ENCODE measurements at regions not wholly inside any gene's neighbourhood (a gene's known extent, or its start where the extent isn't known, plus 50 kb on each side); places are given as distances from the start of the nearest gene placed in this dataset.

DNA sequence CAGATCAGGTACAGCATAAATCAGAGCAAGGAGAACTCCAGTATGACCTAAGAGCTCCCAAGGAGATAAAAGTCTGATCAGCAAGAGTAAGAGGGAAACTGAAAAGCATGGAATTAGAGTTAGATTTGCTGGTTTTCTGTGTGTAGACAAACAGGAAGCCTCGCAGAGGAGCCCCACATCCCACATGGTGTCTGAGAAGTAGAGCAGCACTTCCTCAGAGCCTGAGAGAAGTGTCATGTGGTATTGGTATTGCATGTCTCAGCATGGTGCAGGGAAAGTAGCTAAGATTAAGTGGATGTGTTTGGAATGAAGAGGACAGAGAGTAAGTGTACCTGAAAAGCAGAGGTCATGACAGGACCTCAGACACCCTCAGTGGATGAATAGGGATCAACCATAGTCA is 175.4 kb upstream of the GBE1 start:
- DNase-seq = no peak

DNA sequence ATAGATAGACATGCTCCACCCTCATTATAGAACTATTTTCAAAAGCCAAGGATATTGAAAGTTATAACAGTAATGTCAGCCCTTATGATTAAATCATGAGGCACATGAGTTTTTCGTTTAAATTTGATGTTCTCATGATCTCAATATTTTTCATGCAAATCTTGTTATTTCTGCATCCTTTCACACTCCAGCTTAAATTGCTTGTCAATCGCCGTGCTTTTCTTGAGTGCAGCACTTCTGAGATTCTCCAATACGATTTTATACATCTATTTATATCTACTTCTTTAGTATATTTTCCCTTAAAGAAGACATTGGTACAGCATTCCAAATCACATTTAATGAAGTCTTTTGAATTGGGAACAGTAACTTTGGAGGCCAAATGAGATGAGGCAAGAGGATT is 171.2 kb upstream of the GBE1 start:
- no peak for DNase-seq

DNA sequence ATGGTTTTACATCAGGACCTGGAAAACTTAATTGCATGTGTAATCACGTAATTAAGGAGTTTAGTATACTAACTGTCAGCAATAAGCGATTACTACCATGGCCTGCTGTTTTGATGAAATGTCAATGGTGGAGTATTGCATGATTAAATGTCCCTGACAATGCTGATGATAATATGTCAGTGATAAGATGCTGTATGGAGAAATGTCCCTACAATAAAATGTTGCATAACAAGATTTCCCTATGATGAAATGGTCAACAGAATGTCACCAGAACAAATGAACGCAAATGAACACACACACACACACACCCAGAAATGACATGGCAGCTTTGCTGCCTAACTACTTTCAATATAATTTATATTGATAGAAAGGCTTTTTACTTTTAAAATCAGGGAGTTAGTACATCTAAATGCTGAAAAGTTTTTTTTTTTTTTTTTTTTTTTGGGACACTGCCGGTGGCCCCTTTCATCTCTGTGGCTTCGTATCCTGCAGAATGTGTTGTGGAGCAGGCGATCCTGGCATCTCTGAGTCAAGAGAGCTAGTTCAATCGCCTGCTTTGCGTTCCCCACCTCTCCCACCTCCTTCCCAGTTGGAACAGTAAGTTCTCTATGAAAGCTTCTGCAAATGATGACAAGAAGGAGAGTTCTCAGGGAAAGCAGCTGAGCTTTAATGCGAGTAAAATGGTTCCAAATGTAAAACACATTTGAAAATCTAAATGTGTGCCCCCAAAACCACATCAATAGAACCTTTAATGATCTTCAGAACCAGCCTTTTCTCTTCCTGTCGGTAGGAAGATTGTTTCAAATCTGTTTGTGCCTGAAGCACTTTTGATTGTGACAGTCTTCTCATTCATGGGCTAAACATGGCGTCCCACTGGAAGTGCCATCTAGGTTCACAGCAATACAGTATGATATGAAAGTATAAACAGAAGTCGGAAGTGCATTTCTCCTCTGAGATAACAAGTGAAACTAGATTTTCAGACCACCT is 170.1 kb upstream of the GBE1 start:
- no peak for DNase-seq

DNA sequence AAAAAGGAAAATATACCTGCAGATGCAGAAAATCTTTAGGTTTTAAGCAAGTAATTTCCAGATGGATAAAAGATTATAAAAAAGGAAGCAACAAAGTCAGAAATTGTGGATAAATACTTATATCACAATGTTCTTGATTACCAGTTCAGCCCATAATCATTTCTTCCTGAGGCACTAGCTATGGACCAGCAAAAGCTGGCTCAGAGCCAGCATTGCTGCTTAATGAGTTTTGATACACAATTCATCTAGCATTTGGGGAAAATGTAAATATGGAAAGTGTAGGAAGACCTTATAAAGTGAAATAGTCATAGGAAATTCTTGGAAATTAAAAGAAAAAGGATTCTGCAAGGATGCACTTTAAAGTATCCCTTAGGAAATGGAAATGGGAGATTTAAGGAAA is 168.3 kb upstream of the GBE1 start:
- no peak for DNase-seq

DNA sequence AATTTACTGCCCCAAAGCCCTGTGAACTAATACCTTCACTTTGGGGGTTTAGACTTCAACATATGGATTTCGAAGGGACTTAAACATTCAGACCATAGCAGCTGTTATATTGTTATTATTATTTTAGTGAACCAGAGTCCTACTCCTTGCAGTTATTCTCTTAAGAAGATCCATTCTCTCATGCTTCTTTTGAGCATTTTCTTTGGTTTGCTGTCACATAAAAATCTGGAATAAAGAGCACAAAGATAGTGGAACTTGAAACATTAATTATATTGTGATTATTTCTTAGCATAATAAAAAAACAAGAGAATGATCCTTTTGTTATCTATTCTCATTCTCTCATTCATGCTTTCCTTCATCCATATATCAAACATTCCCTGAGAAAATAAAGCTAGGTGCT is 166.4 kb upstream of the GBE1 start:
- no peak for DNase-seq

DNA sequence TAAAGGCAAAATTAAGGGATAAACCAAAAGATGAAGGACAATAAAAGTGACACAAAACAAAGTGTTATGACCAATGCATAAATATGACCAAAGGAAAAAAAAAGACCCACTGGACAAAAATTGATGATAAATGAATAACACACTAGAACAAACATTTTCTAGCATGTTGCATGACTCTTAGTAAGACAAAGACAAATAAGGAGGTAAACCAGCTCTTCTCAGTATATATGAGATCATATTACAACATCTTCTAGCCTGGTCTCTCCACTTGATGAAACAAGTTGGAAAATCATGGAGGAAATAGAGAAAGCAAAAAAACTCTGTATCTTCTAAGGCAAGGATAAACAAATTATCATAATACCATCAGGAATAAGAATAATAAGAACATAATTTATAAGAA is 163.9 kb upstream of the GBE1 start:
- DNase-seq = no peak

DNA sequence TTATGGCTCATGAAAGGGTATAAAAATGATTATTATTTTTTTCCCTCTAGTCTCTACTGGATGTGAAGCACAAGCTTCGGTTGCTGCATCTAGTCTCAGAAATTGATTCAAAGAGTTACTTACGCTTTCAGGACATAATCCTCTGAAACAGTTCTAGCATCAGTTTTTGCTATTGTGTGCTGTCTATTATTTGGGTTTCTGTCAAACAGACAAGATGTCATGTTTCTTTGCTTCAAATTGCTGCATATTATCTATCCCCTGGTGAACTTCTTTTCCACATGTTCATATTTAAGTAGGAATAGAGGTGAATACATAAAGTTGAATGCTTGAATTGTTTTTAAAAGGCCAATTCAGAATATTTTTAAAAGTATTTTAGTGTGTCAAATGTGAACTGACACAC is 161.6 kb upstream of the GBE1 start:
- no peak for DNase-seq

DNA sequence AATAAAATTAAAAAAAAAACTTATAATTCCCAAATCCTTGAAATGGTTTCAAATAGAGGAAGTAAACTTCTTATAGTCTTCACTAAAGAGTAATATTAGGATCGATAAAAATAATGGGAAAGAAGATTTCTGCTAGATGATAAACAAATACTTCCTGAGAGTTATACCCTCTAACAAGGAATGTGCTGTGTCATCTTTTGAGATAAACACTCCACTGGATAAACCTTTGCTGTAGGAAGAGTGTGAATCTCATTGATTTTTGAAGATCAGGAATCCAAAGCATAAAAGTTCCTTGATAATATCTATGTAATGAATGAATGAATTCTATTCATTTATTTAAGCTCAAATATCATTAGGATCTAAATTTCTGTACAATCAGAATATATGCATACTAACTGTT is 161.0 kb upstream of the GBE1 start:
- DNase-seq = no peak

DNA sequence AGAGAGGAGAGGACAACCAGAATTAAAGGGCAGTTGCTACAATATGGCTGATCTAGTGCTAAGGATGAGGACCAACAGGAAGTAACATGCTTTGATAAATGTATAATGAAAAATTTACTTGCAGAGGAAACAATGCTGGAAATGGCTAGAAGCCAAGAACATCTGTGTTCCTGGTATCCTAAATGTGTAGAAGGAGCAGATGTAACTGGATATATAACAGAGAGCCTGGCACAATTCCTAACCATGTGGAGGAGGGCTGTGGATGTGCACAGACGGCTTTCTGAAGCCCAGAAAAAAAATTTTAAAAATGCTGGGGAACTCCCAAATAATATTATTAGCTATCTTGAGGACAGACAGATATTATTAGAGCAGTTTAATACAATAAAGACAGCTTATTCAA is 159.4 kb upstream of the GBE1 start:
- DNase-seq = no peak

DNA sequence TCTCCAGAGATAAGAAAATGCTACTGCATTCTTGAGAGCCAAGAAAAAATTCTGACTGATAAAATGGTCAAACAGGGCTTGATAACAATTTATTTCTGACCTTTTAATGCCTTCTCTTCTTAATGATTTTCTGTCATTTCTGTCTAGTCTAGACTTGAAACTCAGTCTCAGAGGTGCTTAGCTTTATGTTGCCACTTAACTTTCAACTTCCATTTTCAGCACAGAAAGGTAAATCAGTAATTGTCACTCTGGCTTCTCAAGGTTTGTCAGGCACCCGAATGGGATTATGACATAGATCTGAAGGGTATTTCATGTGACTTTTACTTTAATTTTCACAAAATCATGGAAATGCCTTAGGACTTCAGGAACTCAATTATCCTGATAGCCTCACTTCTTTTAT is 155.4 kb upstream of the GBE1 start:
- no peak for DNase-seq

DNA sequence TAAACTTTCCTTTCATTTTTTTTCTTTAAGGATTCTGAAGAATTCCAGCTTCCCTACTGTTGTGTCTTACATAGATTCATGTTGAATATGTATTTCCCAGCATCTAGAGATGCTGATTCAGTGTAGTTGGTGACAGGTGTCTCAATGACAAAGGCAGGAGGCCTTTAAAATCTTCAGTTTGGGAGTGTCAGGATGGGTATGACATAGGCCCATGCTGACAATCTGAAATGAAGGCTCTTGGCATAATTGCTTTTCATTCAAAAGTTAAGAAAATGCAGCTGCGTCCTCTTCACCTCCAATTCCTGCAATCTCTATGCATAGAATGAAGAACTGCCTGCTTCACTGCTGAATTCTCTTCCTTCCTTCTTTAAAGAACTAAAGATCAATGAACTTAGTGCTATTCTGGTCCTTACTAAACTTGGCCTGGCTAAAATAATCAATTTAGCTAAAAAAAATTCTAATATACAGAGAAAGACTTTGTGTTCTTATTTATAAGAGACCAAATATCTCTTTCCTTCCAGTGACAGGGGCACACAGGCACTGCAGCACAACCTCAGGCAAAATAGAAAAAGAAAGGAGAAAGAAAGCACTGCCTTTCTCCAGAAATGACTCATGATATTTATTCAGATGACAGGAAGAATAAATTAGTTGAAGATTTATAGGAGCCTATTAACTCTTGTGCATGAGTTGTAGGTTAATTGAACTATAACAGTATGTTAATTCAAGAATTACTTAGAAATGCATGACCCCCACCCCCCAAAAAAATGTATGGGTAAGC is 152.6 kb upstream of the GBE1 start:
- no peak for DNase-seq

DNA sequence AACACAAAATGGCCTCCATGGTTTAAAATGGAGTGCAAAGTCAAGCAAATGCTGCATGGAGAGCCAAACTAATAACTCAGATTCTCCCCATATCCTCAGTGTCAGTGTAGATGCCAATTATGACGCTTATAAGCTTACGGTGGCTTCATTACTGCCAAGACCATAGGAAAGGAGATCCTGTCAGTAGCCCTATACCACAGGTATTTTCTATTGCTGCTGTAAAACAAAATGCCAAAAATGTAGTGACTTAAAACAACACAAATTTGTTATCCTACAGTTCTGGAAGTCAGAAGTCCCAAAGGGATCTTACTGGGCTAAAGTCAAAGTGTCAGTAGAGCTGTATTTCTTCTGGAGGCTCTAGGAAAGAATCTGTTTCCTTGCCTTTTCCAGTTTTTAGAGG is 149.8 kb upstream of the GBE1 start:
- DNase-seq = no peak

DNA sequence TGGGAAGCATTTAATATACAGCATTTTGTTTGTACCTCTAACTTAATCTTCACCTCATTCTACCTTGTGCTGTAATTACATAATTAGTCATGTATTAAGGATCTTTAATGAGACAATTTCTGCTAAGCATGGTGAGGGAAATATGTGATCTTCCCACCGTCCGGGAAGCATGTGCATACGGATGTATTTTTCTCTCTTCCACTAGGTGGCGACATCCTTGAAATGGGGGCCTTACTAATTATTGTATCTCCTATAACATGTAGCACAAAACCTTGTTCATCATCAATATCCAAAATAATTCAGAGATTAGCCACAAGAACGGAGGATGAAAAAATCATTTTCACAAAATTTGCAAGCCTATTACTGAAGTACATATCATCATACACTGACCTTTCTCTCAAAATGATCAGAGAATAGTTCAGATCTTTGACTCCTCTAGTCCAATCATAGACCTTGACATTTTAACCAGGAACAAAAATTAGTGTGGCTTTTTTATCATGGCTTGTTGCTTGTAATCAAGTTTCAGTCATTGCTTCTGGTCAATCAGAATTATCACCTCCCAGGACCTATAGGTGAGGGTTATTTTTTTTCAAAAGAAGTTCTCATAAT is 148.9 kb upstream of the GBE1 start:
- DNase-seq = peak; percentile 41

DNA sequence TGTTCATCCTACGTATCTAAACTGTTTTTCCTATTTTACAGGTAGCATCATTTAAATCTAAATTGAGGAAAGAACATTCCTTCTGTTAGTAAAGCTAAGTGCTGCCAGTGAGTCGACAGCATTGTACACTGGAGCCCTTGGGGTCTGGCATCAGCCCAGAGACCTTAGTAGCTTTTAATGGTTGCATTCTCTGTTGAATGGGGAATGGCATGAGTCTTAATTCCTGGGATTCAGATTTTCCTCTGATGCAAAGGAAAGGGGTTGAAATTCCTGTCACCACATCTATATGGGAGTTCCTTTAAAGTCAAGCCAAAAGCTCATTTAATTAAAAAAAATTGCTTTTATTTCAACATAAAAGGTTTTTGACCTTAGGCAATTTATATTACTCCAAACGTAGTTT is 148.4 kb upstream of the GBE1 start:
- DNase-seq = no peak

DNA sequence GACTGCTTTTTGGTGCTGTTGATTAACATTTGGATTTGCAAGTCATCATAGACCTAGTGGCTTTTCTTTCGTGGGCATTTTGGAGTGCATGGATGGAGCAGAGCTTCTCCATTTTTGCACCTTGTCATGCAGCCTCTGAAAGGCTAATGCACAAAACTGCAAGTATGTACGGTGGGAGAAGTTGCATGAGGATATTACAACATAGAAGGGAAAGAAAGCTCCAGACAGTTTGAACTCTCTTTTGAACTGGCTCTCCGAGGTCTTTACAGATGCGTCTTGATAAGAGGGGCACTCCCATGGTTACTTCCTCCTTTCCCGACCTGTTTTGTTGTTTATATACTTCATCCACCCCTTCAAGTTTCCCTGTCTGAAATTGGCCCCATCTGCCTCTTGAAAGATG is 147.1 kb upstream of the GBE1 start:
- DNase-seq = no peak

DNA sequence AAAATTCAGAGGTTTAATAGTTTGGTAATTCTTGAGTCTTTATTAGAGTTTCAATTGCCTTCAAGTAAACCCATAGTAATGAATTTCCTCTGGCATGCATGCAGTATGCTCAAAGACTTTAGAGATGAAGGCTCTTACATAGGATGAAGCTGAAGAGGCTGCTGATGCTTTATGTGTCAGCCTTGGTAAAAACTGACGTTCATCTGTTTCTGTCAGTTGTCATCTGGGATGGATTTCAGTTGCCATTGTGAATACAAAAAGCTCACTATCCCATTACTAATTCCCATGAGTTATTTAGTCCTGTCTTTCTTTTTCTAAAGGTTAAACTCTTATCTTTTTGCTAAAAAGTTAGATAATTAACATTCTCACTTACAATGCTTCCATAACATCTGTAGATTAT is 136.9 kb upstream of the GBE1 start:
- no peak for DNase-seq

DNA sequence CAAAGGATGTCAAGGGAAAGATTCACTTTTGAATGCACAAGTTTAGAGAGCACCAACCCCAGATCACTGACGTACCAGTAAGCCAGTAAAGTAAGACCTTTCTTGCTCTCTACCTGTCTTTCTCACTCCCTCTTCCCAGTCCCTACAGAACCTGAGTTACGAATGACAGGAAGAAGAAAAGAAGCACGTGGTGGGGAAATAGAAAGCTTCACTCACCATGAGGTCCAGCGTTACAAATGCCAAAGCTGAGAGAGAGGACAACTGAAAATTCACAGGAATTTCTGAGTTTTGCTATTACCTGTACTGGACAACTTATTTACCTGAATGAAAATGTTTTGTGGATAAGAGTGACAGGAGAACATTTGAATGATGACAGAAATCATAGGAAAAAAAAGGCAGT is 133.2 kb upstream of the GBE1 start:
- no peak for DNase-seq

DNA sequence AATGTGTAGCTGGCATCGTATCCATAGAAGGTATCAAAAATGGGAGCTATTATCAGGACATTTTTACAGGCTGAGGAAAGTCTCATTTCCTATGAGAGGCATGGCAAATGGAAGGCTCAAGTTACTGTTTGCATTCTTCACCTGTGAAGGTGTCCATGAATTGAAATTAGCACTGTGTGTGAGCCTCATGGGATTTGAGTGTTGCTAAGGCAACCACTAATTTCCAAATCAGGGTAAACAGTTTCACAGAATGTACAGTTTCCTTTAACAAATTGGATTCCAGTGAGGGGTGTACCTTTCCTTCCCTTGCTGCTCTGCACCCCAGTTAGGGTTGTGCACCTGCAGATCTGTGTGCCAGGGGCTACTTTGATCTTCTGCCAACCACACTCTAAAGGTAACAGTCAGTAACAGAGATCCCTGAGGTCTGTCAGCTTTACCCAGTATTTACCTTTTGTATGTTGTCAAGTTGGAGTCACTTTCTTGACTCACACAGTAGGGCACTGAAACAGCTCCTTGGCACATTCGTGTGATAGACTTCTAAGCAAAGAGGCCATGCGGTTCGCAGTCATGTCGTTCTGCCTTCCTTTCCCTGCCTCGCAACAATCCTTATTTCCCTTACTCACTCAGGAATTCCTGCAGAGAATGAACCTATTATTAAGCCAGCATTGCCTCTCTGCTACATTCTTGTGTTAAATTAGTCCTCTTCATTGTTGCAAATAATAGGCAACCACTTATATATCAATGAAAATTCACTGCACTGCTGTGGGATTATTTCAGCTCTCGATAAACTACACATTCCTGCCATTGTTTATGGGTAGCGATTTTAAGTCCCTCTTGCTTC is 129.8 kb upstream of the GBE1 start:
- no peak for DNase-seq

DNA sequence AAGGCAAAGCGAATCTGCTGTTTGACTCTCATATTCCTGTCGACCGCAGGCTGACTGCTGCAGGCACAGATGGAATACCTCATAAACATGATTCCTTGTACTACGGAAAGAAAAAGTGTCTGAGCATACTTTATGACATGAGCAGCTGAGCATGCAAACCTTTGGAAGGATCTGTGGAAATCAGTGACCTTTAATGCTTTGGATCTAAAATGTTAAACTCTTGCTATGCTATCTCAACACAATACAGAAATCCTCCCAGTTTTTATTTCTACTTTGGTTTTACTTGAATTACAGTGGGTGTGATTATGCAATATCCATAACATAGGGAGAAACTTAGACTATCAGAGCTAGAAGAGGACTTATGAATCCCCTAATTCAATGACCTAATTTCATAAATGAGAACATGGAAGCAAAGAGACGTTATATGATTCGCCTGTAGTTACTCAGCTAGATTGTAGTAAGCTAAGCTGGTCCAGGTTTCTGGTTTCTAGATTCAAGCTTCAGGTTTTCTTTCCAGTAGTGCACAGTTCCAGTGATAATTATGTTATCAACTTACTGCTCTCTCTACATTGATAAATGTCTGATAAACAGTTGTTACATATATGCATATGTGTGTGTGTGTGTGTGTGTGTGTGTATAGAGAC is 127.6 kb upstream of the GBE1 start:
- DNase-seq = no peak

DNA sequence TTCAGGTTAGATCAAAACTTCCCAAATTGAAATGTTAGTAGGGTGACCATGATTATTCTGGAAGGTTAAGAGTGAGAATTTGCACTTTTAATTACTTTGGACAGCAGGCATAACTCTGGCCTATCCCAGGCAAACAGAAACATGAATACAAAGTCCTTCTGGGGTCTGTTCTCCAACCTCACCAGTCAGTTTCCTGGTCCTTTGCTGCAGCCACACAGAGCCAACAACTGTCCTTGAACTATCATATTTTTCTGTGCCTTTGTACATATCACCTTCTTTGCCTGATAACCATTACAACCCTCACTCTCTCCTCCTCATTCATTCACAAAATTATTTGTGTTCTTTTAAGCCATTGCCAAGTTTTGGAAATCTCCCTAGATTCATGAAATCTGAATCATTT is 126.0 kb upstream of the GBE1 start:
- DNase-seq = no peak

DNA sequence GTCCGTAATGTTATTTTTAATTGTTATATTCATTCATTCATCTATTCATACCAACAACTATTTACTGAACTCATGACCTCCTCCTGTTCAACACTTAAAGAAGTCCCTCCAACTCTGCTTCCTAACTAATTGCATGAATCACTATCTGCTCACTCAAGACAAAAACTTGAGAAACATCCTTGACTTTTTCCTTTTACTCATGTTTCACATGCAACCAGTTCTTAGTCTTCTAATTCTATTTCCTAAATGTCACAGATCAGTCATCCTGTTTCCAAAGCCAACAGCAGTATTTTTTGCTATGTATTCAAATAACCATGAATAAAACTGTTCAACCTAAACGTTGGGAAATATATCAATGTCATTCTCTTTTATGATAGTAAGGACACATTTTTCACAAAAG is 124.6 kb upstream of the GBE1 start:
- DNase-seq = no peak

DNA sequence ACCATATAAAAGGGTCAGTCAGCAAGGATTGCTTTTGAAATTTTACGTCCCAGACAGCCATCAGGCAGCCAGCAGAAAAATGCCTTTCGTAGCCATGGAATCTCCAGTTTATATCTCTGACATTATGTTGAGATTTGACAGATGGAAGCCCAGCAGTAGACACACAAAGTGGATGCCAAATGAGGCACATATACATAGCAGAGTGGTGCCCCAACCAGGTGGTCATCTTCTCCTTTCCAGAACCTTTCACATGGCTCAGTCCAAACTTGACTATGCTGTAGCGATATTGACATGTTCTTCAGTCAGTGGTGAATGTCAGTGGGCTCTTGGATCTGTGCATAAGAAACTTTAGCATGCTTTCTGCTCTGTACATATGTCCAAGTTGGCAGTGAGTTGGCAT is 123.3 kb upstream of the GBE1 start:
- DNase-seq = no peak
